HG02973 (cell line): ENCODE measurements at regions not wholly inside any gene's neighbourhood (a gene's known extent, or its start where the extent isn't known, plus 50 kb on each side); places are given as distances from the start of the nearest gene placed in this dataset.

Experiments used
- ATAC-seq: cut with Tn5 transposase; IDR thresholded peaks from one replicate; pipeline ENCODE4 v1.9.1; 2021; ENCODE audit warnings: moderate library complexity; ENCODE audit not compliant: unreplicated experiment

DNA sequence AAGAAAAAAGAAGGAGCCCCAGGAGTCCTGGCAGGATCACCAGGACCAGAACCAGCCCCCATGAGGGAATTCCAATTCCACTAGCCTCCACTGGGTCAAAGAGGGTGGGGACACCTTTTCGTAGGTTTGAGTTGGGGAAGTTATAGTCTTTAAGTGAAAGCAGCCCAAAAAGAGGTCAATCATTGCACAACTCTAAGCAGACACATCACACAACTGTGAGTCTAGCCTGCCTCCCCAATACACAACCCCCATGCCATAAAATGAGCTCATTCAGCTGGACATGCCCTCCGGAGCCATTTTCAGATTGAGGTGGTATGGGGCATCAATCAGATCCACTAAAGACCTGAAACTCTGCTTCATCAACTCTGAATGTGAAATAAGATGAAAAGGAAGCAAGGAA, 179.9 kb downstream of the NPHP4 start:
- no peak for ATAC-seq

GRCh38 chr1:5811419-5811818, 180.8 kb downstream of the NPHP4 start:
- ATAC-seq = no peak

DNA sequence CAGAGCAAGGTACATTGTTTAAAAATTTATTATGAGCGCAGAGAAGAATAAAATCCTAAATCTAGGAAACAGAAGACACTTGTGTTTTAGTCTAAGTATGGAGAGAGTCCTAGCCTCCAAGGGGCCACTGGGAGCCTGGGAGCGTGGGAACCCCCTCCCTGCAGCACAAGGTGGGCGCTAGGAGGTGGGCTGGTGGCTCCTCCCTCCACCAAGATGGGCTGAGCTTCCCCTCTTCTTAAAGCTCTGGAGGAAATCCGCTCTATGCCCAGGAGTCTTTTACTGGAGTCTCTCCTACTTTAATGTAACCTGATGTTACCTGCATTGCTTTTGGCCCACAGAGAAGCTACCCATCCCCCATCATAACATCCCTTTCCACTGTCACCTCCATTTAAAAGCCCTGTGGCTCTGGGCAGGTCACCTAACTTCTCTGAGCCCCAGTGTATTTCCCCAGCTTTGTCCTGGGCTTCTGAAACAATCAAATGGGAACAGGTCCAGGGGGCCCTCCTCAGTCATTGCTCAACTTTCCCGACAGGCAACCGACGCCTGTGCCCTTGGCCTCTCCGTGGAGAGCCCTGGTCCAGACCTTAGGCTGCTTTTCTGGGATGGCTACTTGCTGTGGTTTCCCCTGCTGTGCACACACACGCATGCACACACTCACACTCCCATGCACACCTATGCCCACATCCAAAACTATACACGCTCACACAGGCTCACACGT, 181.5 kb downstream of the NPHP4 start:
- ATAC-seq = no peak

DNA sequence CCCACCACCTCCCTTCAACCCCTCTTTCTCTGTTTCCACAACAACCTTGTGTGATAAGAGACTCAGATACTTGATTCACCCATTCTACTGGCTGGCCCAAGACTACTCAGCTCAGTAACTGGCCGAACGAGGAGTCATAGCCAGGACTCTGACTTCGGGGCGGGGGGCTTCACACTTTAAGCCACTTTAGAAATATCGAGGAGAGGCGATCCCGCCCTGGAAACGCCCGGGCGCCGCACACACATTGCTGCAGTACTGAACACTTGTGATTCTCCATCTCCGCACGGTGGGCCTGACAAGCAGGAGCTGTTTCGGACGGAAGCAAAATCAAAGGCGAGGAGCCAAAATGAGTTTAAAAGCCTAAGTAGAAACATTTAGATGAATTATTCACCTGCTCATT, 182.1 kb downstream of the NPHP4 start:
- ATAC-seq = no peak

DNA sequence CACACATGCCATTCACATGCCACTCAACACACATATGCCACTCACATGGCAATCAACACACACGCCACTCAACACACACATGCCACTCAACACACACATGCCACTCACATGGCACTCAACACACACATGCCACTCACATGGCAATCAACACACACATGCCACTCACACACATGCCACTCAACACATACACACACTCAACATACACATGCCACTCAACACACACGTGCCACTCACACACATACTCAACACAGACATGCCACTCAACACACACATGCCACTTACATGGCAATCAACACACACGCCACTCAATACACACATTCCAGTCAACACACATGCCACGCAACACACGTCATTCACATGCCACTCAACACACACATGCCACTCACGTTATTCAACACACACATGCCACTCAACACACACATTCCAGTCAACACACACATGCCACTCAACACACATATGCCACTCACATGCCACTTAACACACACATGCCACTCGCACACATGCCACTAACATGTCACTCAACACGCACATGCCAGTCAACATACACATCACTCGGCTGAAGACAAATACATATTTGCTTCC, 182.9 kb downstream of the NPHP4 start:
- ATAC-seq = no peak

GRCh38 chr1:5803851-5804250, 188.4 kb downstream of the NPHP4 start:
- ATAC-seq = no peak

DNA sequence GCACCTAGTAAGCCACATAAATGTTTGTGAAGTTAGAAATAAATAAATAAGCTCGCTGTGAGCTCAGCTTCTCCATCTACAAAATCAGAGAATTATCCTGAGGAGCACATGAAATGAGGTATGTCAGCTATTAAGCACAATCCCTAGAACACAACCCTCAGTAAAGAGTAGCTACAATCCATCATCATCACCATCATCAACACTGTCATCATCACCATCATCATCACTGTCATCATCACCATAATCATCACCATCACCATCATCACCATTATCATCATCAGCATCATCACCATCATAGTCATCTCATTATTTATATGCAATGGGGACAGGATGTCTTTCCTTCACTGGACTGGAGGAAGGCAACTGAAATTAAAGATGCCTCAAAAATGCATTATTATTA, 189.6 kb downstream of the NPHP4 start:
- no peak for ATAC-seq

DNA sequence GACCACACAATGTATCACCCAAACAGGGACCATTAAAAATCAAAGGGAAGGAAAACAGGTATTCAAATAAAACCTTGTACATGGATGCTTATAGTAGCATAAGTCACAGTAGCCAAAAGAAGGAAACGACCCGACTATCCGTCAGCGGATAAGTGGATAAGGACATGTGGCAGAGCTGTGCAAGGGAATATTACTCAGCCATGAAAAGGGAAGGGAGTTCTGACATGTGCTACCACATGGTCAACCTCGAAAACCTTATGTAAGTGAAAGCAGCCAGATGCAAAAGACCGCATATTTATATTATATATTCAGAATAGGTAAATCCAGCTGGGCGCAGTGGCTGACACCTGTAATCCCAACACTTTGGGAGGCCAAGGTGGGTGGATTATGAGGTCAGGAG, 193.3 kb downstream of the NPHP4 start:
- ATAC-seq = no peak

GRCh38 chr1:5798151-5798730, 194.0 kb downstream of the NPHP4 start:
- no peak for ATAC-seq

GRCh38 chr1:5796028-5796427, 196.2 kb downstream of the NPHP4 start:
- no peak for ATAC-seq

GRCh38 chr1:5794279-5794678, 197.9 kb downstream of the NPHP4 start:
- ATAC-seq = no peak

- no peak for ATAC-seq
Observed at GRCh38 chr1:5793516-5793915, 198.7 kb downstream of the NPHP4 start.

- no peak for ATAC-seq
Observed at GRCh38 chr1:5781079-5781478, 211.1 kb downstream of the NPHP4 start.

DNA sequence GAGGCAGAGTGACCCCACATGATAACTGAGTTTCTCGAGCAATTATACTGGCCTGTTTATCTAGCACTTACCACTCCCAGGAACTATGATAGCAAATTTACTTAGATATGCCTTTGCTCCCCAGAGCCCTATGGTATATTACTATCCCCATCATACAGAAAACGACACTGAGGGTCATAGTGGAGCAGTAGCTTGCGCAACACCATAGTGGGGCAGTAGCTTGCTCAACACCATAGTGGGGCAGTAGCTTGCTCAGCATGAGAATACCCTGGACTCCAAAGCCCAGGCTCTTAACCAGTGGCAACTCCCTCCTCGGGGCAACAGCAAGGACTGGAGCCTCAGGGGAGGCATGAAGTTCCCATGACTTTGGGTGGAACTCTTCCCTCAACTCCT, 211.9 kb downstream of the NPHP4 start:
- ATAC-seq = no peak

DNA sequence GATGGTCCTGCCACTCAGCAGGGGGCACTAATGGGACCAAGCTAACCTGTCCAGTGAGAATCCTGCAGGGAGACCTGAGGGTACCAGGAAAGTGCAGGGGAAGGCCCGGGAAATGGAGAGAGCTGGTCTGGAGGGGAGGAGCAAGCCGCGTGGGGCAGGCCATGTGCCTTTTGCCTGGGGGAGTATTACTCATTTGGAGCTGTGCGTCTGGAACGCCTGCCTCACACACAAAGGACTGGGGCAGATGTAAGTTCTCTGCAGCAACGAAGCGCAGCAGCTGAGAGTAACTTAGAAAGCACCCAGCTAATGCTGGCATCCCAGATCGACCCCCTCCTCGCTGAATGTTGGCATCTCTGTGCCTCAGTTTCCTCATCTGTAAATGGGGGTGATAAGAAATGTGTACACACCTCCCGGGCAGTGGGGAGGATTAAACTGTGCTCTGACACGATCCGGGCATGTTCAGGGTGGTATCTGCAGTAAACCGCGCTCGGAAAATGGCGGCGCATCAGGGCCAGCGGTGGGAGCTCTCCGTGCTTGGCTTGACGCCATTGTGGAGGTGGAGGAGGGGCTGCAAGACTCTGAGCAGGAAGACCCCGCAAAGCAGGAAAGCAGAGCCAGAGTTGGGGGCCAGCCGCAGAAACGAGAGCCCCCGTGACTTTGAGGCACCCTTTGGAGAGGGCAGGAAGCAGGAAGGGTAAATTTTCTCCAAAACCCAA, 212.5 kb downstream of the NPHP4 start:
- ATAC-seq = no peak

DNA sequence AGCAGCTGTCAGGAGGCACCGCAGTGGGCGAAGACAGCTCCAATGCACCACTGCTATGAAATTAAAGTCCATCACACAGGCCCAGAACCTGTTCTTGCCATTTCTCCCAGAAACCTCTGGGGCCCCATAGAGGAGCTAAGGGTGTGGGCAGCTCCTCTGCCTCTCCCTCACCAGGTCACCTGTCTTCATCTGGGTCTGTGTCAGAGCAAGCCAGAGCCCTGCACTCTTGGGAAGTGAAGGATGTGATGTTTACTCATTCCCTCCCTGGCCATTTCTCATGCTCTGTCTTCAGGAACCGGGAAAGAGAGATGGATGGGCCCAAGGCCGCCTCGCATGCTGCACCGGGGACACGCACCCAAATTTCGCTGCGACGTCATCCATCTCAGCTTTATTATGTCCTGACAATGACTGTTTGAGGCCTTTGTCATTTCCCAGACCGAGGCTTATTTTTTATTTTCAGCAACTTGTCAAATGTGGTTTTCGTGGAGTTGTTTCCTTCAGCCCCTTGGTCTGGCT, 216.1 kb downstream of the NPHP4 start:
- no peak for ATAC-seq

GRCh38 chr1:5774019-5774418, 218.2 kb downstream of the NPHP4 start:
- no peak for ATAC-seq

- ATAC-seq = no peak
Observed at GRCh38 chr1:5771788-5772187, 220.4 kb downstream of the NPHP4 start.

DNA sequence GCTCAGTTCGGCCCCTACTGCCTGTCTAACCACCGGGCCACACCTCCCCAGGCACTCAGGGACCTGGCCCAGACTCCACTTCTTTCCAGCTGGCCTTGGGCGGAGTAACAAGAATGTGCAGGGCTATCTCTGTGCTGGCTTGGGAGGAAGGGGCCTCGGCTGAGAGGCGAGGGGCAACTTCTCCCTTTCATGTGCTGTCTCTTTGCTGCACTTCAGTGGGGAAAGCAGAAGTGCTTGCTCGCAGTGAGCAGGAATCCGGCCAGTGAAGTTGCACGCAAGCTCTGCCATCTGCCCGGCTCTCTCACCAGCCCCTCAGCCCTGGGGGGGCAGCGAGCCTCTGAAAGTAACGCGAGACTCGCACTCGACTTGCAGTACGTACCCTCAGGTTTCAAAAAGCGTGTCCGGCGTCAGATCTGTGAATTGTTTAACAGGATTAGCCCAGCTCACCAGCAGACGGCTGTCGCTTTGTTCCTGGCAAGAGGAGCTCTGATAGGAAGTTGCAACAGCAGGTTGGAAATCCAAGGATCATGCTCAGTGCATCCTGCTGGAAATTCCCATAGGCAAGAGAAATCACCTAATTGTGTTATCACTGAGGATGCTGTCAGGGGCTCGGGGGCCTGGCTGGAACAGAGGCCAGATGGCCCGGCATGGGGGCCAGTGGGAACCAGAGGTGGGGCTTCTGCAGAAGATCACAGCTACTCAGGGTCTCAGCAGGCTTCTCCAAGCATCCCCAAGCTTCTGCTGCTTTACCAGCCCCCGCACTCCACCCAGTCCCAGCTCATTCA, 221.1 kb downstream of the NPHP4 start:
- no peak for ATAC-seq

GRCh38 chr1:5769760-5770159, 222.5 kb downstream of the NPHP4 start:
- ATAC-seq = no peak

- ATAC-seq = no peak
Observed at GRCh38 chr1:5769146-5769545, 223.1 kb downstream of the NPHP4 start.
